ENCODE measurements at regions not wholly inside any gene's neighbourhood (a gene's known extent, or its start where the extent isn't known, plus 50 kb on each side); places are given as distances from the start of the nearest gene placed in this dataset.

GRCh38 chr1:88451856-88452255, 232.2 kb upstream of the PKN2 start:
- no peaks in the 10 kb centered on the region for H3K4me1 Mint-ChIP-seq (ENCODE audit: insufficient read depth, unreplicated experiment)
- BruUV-seq (replicated peaks): no TSS peak
- TF ChIP-seq CTCF (IDR thresholded peaks at IDR 0.05; ENCODE audit: unreplicated experiment): no peak
- CTCF ChIA-PET: no interaction called here
- no peaks in the 10 kb centered on the region for H3K36me3 Mint-ChIP-seq (ENCODE audit: insufficient read depth, unreplicated experiment)
- intact Hi-C loops (cut with micrococcal nuclease): no loop called here
- no peak overlapping the region for H3K27ac Mint-ChIP-seq (ENCODE audit: low read depth, unreplicated experiment)
- H3K27me3 Mint-ChIP-seq (ENCODE audit: insufficient read depth, unreplicated experiment): peaks cover 38% of the 10 kb centered on the region
- POLR2A ChIA-PET: no interaction called here
- no peak for DNase-seq (ENCODE audit: unreplicated experiment)
- no peak overlapping the region for H3K4me3 Mint-ChIP-seq (ENCODE audit: unreplicated experiment)
- no peaks in the 10 kb centered on the region for H3K9me3 Mint-ChIP-seq (ENCODE audit: unreplicated experiment)

GRCh38 chr1:88453295-88453694, 230.8 kb upstream of the PKN2 start:
- CTCF ChIA-PET: no interaction called here
- Mint-ChIP-seq H3K9me3 (ENCODE audit: unreplicated experiment) (no peaks in the 10 kb centered on the region), H3K36me3 (ENCODE audit: insufficient read depth, unreplicated experiment) (no peaks in the 10 kb centered on the region), H3K27ac (ENCODE audit: low read depth, unreplicated experiment) (no peak overlapping the region), H3K4me1 (ENCODE audit: insufficient read depth, unreplicated experiment) (no peaks in the 10 kb centered on the region), H3K4me3 (ENCODE audit: unreplicated experiment) (no peak overlapping the region), H3K27me3 (ENCODE audit: insufficient read depth, unreplicated experiment) (peaks cover 33% of the 10 kb centered on the region)
- POLR2A ChIA-PET: interaction anchor here (0.7 kb wide), 1 partner anchor 35 kb away, joined by 4 read pairs; no protein-coding TSS in a partner anchor
- no peak for DNase-seq (ENCODE audit: unreplicated experiment)
- BruUV-seq (replicated peaks): no TSS peak
- intact Hi-C loops (cut with micrococcal nuclease): no loop called here
- no peak for TF ChIP-seq CTCF (IDR thresholded peaks at IDR 0.05; ENCODE audit: unreplicated experiment)

- ChIA-PET POLR2A (no interaction called here), CTCF (interaction anchor here (0.6 kb wide), 2 partner anchors 281 to 1377 kb away, joined by 3 read pairs; no protein-coding TSS in a partner anchor)
- no peak overlapping the region for H3K4me3 Mint-ChIP-seq (ENCODE audit: unreplicated experiment)
- BruUV-seq (replicated peaks): no TSS peak
- DNase-seq (ENCODE audit: unreplicated experiment): no peak
- intact Hi-C loops (cut with micrococcal nuclease): no loop called here
- TF ChIP-seq CTCF (IDR thresholded peaks at IDR 0.05; ENCODE audit: unreplicated experiment): no peak
- no peaks in the 10 kb centered on the region for H3K4me1 Mint-ChIP-seq (ENCODE audit: insufficient read depth, unreplicated experiment)
- no peaks in the 10 kb centered on the region for H3K9me3 Mint-ChIP-seq (ENCODE audit: unreplicated experiment)
- H3K36me3 Mint-ChIP-seq (ENCODE audit: insufficient read depth, unreplicated experiment): no peaks in the 10 kb centered on the region
- peaks cover 18% of the 10 kb centered on the region for H3K27me3 Mint-ChIP-seq (ENCODE audit: insufficient read depth, unreplicated experiment)
- H3K27ac Mint-ChIP-seq (ENCODE audit: low read depth, unreplicated experiment): no peak overlapping the region
Observed at GRCh38 chr1:88454781-88455180, 229.3 kb upstream of the PKN2 start.

GRCh38 chr1:88455621-88456256, 228.3 kb upstream of the PKN2 start:
- no peak overlapping the region for H3K4me3 Mint-ChIP-seq (ENCODE audit: unreplicated experiment)
- ChIA-PET POLR2A (interaction anchor here (0.7 kb wide), 1 partner anchor 90 kb away, joined by 3 read pairs; no protein-coding TSS in a partner anchor), CTCF (interaction anchor here (0.7 kb wide), 1 partner anchor 423 kb away, joined by 3 read pairs; no protein-coding TSS in a partner anchor)
- no peaks in the 10 kb centered on the region for H3K9me3 Mint-ChIP-seq (ENCODE audit: unreplicated experiment)
- intact Hi-C loops (cut with micrococcal nuclease): no loop called here
- TF ChIP-seq CTCF (IDR thresholded peaks at IDR 0.05; ENCODE audit: unreplicated experiment): no peak
- no peaks in the 10 kb centered on the region for H3K4me1 Mint-ChIP-seq (ENCODE audit: insufficient read depth, unreplicated experiment)
- H3K36me3 Mint-ChIP-seq (ENCODE audit: insufficient read depth, unreplicated experiment): no peaks in the 10 kb centered on the region
- no TSS peak for BruUV-seq (replicated peaks)
- no peak for DNase-seq (ENCODE audit: unreplicated experiment)
- H3K27me3 Mint-ChIP-seq (ENCODE audit: insufficient read depth, unreplicated experiment): peaks cover 9% of the 10 kb centered on the region
- no peak overlapping the region for H3K27ac Mint-ChIP-seq (ENCODE audit: low read depth, unreplicated experiment)

Measured in MCF 10A (cell line).